ENCODE measurements at regions not wholly inside any gene's neighbourhood (a gene's known extent, or its start where the extent isn't known, plus 50 kb on each side); places are given as distances from the start of the nearest gene placed in this dataset.

DNA sequence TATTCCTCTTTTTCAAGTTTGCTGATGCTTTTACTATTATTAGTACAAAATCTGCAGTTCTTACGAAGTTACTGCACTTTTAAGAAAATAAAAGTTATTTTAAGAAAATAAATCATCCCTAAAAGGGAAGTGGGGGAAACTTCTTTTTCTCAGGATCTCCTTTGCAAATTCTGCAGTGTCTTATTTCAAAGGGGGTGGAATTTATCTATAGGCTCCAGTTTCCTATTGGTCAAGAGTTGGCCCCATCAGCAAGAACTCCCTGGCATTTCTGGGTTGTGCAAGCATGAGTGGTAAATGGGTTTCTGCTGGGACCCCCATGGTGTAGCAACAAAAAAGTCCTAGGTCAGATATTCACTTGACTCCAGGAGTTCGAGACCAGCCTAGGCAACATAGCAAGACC is 136.3 kb upstream of the PRDM1 start:
- TF ChIP-seq, protein P1, sequence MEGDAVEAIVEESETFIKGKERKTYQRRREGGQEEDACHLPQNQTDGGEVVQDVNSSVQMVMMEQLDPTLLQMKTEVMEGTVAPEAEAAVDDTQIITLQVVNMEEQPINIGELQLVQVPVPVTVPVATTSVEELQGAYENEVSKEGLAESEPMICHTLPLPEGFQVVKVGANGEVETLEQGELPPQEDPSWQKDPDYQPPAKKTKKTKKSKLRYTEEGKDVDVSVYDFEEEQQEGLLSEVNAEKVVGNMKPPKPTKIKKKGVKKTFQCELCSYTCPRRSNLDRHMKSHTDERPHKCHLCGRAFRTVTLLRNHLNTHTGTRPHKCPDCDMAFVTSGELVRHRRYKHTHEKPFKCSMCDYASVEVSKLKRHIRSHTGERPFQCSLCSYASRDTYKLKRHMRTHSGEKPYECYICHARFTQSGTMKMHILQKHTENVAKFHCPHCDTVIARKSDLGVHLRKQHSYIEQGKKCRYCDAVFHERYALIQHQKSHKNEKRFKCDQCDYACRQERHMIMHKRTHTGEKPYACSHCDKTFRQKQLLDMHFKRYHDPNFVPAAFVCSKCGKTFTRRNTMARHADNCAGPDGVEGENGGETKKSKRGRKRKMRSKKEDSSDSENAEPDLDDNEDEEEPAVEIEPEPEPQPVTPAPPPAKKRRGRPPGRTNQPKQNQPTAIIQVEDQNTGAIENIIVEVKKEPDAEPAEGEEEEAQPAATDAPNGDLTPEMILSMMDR (IDR thresholded peaks at IDR 0.05; ENCODE audit: poor library complexity, severe bottlenecking), result no peak
- H3K27ac ChIP-seq (ENCODE audit: poor library complexity, severe bottlenecking), result no peak overlapping the region

DNA sequence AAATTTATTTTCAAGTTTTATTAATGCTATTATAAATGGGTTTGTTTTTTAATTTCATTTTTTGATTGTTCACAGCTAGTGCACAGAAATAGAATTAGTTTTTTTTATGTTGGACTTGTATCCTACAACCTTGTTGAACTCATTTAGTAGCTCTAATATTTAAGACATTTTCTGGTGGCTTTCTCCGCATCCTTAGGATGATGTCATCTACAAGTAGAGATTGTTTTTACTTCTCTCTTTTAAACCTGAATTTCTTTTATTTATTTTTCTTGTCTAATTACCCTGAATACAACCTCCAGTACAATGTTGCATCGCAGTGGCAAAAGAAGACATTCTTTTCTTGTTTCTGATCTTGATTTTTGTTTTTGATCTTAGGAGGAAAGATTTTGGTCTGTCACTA is 142.6 kb upstream of the PRDM1 start:
- H3K9me3 ChIP-seq (ENCODE audit: severe bottlenecking), result no peaks in the 10 kb centered on the region
- H3K4me3 ChIP-seq (ENCODE audit: severe bottlenecking), result no peak overlapping the region
- H3K27ac ChIP-seq (ENCODE audit: poor library complexity, severe bottlenecking), result no peak overlapping the region
- TF ChIP-seq, protein P1 (IDR thresholded peaks at IDR 0.05; ENCODE audit: poor library complexity, severe bottlenecking), result no peak
- H3K4me1 ChIP-seq (ENCODE audit: insufficient read depth, poor library complexity, severe bottlenecking), result peaks cover 8% of the 10 kb centered on the region
- H3K27me3 ChIP-seq (ENCODE audit: insufficient read depth, poor library complexity, severe bottlenecking), result no peaks in the 10 kb centered on the region
- ATAC-seq (ENCODE audit: low read depth), result no peak
- H3K36me3 ChIP-seq (ENCODE audit: low read depth), result no peaks in the 10 kb centered on the region
- DNase-seq (ENCODE audit: low spot score), result no peak

More for the DNA sequence above, 136.3 kb upstream of the PRDM1 start:
- no peaks in the 10 kb centered on the region for H3K27me3 ChIP-seq (ENCODE audit: insufficient read depth, poor library complexity, severe bottlenecking)
- H3K4me1 ChIP-seq (ENCODE audit: insufficient read depth, poor library complexity, severe bottlenecking), result no peaks in the 10 kb centered on the region
- H3K36me3 ChIP-seq (ENCODE audit: low read depth), result no peaks in the 10 kb centered on the region
- no peak for DNase-seq (ENCODE audit: low spot score)
- ATAC-seq (ENCODE audit: low read depth), result no peak
- H3K9me3 ChIP-seq (ENCODE audit: severe bottlenecking), result no peaks in the 10 kb centered on the region
- no peak overlapping the region for H3K4me3 ChIP-seq (ENCODE audit: severe bottlenecking)

DNA sequence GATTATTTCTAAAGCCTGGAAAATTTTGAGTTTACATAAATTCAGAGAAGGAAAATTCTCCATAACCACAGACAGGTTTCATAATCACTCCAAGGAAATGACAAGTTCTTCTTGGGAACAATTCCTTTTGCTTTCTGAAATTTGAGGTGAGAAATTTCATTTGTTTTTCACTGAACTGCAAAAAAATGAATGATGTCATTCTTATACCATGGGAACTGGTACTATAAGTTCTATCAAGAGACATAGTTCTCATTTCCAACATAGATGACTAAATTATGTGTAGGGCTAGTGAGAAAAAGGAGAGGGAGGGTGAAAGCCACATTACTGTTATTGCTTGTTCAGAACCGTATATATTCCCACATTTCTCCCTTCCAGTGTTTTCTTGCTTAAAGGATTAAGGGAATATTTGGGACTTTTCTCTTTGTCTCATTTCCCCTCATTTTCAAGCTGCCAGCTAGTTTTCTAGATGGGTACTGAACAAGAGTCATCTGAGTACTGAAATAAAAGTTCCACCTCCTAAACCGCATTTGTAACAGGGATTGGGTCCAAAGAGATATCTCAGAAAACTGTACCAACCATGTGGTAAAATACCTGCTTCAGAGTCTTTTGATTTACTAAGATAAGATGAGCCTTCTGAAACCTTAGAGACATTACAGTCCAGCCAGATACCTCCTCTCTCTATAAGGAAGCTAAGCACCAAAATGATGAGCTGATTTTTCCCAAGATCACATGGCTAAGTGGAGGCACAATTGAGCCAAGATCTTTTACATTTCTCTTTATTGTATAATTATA is 144.3 kb upstream of the PRDM1 start:
- Histone ChIP-seq H3K4me1 (ENCODE audit: insufficient read depth, poor library complexity, severe bottlenecking) (peaks cover 8% of the 10 kb centered on the region), H3K9me3 (ENCODE audit: severe bottlenecking) (no peaks in the 10 kb centered on the region), H3K27ac (ENCODE audit: poor library complexity, severe bottlenecking) (no peak overlapping the region), H3K4me3 (ENCODE audit: severe bottlenecking) (no peak overlapping the region), H3K36me3 (ENCODE audit: low read depth) (no peaks in the 10 kb centered on the region), H3K27me3 (ENCODE audit: insufficient read depth, poor library complexity, severe bottlenecking) (no peaks in the 10 kb centered on the region)
- TF ChIP-seq, protein P1 (IDR thresholded peaks at IDR 0.05; ENCODE audit: poor library complexity, severe bottlenecking), result no peak
- no peak for DNase-seq (ENCODE audit: low spot score)
- no peak for ATAC-seq (ENCODE audit: low read depth)

DNA sequence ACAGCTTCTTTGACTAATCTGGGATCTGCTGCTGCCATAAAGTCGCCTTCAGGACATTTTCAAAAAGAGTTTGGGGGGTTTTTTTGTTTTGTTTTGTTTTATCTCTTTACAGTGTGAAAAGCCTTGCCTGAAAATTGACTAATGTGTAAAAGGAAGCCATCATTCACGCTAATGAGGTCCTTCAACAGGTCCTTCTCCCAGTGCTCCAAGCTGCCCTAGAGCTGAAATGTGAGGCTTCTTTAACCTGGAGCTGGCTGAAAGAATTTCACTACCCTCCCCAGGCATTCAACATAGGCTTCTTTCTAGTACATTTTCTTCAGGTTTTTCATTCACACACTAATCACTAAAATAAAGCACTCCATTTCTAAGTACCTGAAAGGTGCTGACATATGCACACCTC is 145.1 kb upstream of the PRDM1 start:
- H3K27ac ChIP-seq (ENCODE audit: poor library complexity, severe bottlenecking), result no peak overlapping the region
- H3K4me3 ChIP-seq (ENCODE audit: severe bottlenecking), result no peak overlapping the region
- H3K27me3 ChIP-seq (ENCODE audit: insufficient read depth, poor library complexity, severe bottlenecking), result no peaks in the 10 kb centered on the region
- TF ChIP-seq, protein P1 (IDR thresholded peaks at IDR 0.05; ENCODE audit: poor library complexity, severe bottlenecking), result no peak
- H3K36me3 ChIP-seq (ENCODE audit: low read depth), result no peaks in the 10 kb centered on the region
- H3K9me3 ChIP-seq (ENCODE audit: severe bottlenecking), result no peaks in the 10 kb centered on the region
- peaks cover 8% of the 10 kb centered on the region for H3K4me1 ChIP-seq (ENCODE audit: insufficient read depth, poor library complexity, severe bottlenecking)
- DNase-seq (ENCODE audit: low spot score), result no peak
- ATAC-seq (ENCODE audit: low read depth), result no peak

DNA sequence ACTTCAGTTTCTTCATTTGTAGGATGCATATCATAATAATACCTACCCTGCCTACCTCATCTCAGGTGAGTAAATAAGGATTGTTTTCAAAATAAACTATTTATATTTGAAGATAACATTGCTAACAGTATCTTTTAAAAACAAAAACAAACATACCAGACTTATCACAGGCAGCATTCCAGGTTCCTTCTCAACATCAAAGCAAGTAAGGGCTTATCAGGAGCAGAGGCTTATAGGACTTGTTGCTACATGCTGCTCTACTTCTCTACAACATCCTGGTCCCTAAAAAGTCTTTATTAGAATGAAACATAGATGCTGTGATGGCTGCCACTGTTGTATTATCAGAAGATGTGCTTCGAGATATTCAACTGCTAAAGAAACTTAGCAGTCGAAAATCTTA is 149.2 kb upstream of the PRDM1 start:
- TF ChIP-seq, protein P1 (IDR thresholded peaks at IDR 0.05; ENCODE audit: poor library complexity, severe bottlenecking), result no peak
- Histone ChIP-seq H3K9me3 (ENCODE audit: severe bottlenecking) (no peaks in the 10 kb centered on the region), H3K27ac (ENCODE audit: poor library complexity, severe bottlenecking) (no peak overlapping the region), H3K4me1 (ENCODE audit: insufficient read depth, poor library complexity, severe bottlenecking) (peaks cover 8% of the 10 kb centered on the region), H3K36me3 (ENCODE audit: low read depth) (no peaks in the 10 kb centered on the region), H3K4me3 (ENCODE audit: severe bottlenecking) (no peak overlapping the region), H3K27me3 (ENCODE audit: insufficient read depth, poor library complexity, severe bottlenecking) (no peaks in the 10 kb centered on the region)
- DNase-seq (ENCODE audit: low spot score) (no peak), ATAC-seq (ENCODE audit: low read depth) (no peak)

Measured in RWPE2 (cell line).